ENCODE measurements at regions not wholly inside any gene's neighbourhood (a gene's known extent, or its start where the extent isn't known, plus 50 kb on each side); places are given as distances from the start of the nearest gene placed in this dataset.

GRCh38 chr16:66299349-66299748 is 67.1 kb upstream of the CDH5 start:
- TF ChIP-seq POLR2AphosphoS5 (IDR thresholded peaks at IDR 0.05; ENCODE audit: low read depth), result no peak
- TF ChIP-seq SPI1 (IDR thresholded peaks at IDR 0.05; ENCODE audit: borderline replicate concordance, low read depth), result peak; percentile 67
- Histone ChIP-seq H3K27me3 (ENCODE audit: insufficient read depth, poor library complexity, severe bottlenecking) (no peaks in the 10 kb centered on the region), H3K27ac (replicated peaks) (no peak overlapping the region), H3K4me3 (replicated peaks; ENCODE audit: insufficient read depth, low read length) (no peak overlapping the region)
- no peak for DNase-seq (ENCODE audit: low read depth in 1 of 2, low spot score in 1 of 2)

GRCh38 chr16:66298571-66299120 is 67.8 kb upstream of the CDH5 start:
- Histone ChIP-seq H3K4me3 (replicated peaks; ENCODE audit: insufficient read depth, low read length) (no peak overlapping the region), H3K27ac (replicated peaks) (no peak overlapping the region), H3K27me3 (ENCODE audit: insufficient read depth, poor library complexity, severe bottlenecking) (no peaks in the 10 kb centered on the region)
- DNase-seq (ENCODE audit: low read depth in 1 of 2, low spot score in 1 of 2), result no peak
- TF ChIP-seq SPI1 (IDR thresholded peaks at IDR 0.05; ENCODE audit: borderline replicate concordance, low read depth) (no peak), REST (IDR thresholded peaks at IDR 0.05; ENCODE audit: insufficient replicate concordance, low read depth) (no peak), GABPA (IDR thresholded peaks at IDR 0.05; ENCODE audit: low read depth) (no peak)

GRCh38 chr16:66298006-66298405 is 68.5 kb upstream of the CDH5 start:
- Histone ChIP-seq H3K27ac (replicated peaks) (no peak overlapping the region), H3K27me3 (ENCODE audit: insufficient read depth, poor library complexity, severe bottlenecking) (no peaks in the 10 kb centered on the region), H3K4me3 (replicated peaks; ENCODE audit: insufficient read depth, low read length) (no peak overlapping the region)
- no peak for DNase-seq (ENCODE audit: low read depth in 1 of 2, low spot score in 1 of 2)
- TF ChIP-seq REST (IDR thresholded peaks at IDR 0.05; ENCODE audit: insufficient replicate concordance, low read depth) (no peak), SPI1 (IDR thresholded peaks at IDR 0.05; ENCODE audit: borderline replicate concordance, low read depth) (no peak), GABPA (IDR thresholded peaks at IDR 0.05; ENCODE audit: low read depth) (no peak), CTCF (IDR thresholded peaks at IDR 0.05; ENCODE audit: insufficient read depth, low read length) (no peak), POLR2AphosphoS5 (IDR thresholded peaks at IDR 0.05; ENCODE audit: low read depth) (no peak)

- DNase-seq (ENCODE audit: low read depth in 1 of 2, low spot score in 1 of 2), result no peak
- no peak overlapping the region for H3K27ac ChIP-seq (replicated peaks)
- no peak for TF ChIP-seq CTCF (IDR thresholded peaks at IDR 0.05; ENCODE audit: insufficient read depth, low read length)
- no peak for TF ChIP-seq SPI1 (IDR thresholded peaks at IDR 0.05; ENCODE audit: borderline replicate concordance, low read depth)
- TF ChIP-seq POLR2AphosphoS5 (IDR thresholded peaks at IDR 0.05; ENCODE audit: low read depth), result no peak
- TF ChIP-seq REST (IDR thresholded peaks at IDR 0.05; ENCODE audit: insufficient replicate concordance, low read depth), result no peak
- no peak for TF ChIP-seq GABPA (IDR thresholded peaks at IDR 0.05; ENCODE audit: low read depth)
- H3K27me3 ChIP-seq (ENCODE audit: insufficient read depth, poor library complexity, severe bottlenecking), result no peaks in the 10 kb centered on the region
- no peak overlapping the region for H3K4me3 ChIP-seq (replicated peaks; ENCODE audit: insufficient read depth, low read length)
These were observed 69.9 kb upstream of the CDH5 start for GRCh38 chr16:66296591-66296990.
